Fibroblast of pulmonary artery (primary cell): ENCODE measurements at regions not wholly inside any gene's neighbourhood (a gene's known extent, or its start where the extent isn't known, plus 50 kb on each side); places are given as distances from the start of the nearest gene placed in this dataset.

ENCODE experiments used
- DNase-seq: peaks from one replicate; pipeline ENCODE4 v3.0.0-alpha.2; 2010; ENCODE audit warnings: low read depth
- H3K4me3 ChIP-seq: replicated peaks from 2 replicates; pipeline ENCODE4 v1.5.1; 2011; ENCODE audit warnings: low read depth, mild to moderate bottlenecking, control low read depth, low read length, moderate library complexity
- TF ChIP-seq, protein P1 (sequence below): IDR thresholded peaks from 2 replicates; pipeline ENCODE4 v1.5.1; 2011; ENCODE audit warnings: mild to moderate bottlenecking, control low read depth, low read length, inconsistent platforms; ENCODE audit errors: missing control alignments

DNA sequence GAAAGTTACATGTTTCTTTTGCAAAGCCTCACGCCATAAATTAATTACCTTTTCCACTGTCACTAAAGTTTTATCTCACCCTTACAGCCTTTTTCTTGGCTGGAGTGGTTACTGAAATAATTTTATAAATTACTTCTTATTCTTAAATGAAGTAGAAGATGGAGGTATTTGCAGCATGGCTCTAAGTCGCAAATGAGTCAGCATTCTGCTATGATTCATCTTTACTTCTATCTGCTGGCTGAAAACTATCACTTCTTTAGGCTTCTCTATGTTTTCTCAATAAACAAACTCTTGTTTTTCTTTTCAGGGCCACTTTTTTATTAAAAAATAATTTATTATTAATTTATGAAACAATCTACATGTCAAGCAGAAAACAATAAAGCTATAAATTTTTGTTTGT lies 210.2 kb upstream of the GYPA start:
- TF ChIP-seq, protein P1, sequence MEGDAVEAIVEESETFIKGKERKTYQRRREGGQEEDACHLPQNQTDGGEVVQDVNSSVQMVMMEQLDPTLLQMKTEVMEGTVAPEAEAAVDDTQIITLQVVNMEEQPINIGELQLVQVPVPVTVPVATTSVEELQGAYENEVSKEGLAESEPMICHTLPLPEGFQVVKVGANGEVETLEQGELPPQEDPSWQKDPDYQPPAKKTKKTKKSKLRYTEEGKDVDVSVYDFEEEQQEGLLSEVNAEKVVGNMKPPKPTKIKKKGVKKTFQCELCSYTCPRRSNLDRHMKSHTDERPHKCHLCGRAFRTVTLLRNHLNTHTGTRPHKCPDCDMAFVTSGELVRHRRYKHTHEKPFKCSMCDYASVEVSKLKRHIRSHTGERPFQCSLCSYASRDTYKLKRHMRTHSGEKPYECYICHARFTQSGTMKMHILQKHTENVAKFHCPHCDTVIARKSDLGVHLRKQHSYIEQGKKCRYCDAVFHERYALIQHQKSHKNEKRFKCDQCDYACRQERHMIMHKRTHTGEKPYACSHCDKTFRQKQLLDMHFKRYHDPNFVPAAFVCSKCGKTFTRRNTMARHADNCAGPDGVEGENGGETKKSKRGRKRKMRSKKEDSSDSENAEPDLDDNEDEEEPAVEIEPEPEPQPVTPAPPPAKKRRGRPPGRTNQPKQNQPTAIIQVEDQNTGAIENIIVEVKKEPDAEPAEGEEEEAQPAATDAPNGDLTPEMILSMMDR = no peak
- peak; percentile 42 for DNase-seq
- H3K4me3 ChIP-seq = no peak overlapping the region

DNA sequence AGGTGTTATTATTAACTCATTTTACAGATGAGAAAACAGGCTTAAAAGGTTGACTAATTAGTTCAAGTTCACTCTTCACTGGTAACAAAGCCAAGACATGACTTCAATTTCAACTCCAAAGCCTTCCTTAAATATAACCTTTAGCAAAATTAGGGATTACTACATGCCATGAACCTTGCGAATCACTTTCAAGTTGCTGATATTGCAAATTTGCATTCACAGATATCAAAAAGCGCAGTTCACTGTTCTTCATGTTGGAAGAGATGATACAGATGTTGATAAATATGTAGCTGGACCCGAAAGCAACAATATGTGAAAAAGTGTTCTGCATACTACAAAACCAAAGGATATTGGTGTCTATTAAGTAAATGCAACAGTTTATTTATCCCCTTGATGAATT lies 210.8 kb upstream of the GYPA start:
- DNase-seq = no peak
- no peak overlapping the region for H3K4me3 ChIP-seq
- TF ChIP-seq, protein P1 = no peak

DNA sequence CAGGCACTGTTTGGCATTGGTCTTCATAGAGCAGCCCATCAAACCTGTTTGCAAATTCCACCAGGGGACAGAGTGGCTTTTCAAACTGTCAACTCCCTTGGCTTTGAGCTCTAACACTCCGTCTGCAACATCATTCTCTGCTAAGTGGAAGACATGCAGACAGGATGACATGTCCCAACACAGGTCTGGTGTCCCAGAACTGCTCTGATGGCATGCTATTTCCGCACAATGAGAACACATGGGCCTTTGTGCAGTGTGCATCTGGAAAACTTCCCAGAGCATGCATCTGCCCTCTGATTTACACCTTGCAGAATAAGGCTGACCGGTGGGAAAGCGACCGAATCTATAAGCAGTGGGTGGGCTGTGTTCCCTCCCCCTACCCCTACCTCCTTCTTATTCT lies 212.8 kb upstream of the GYPA start:
- TF ChIP-seq, protein P1 = no peak
- DNase-seq = no peak
- H3K4me3 ChIP-seq = no peak overlapping the region

DNA sequence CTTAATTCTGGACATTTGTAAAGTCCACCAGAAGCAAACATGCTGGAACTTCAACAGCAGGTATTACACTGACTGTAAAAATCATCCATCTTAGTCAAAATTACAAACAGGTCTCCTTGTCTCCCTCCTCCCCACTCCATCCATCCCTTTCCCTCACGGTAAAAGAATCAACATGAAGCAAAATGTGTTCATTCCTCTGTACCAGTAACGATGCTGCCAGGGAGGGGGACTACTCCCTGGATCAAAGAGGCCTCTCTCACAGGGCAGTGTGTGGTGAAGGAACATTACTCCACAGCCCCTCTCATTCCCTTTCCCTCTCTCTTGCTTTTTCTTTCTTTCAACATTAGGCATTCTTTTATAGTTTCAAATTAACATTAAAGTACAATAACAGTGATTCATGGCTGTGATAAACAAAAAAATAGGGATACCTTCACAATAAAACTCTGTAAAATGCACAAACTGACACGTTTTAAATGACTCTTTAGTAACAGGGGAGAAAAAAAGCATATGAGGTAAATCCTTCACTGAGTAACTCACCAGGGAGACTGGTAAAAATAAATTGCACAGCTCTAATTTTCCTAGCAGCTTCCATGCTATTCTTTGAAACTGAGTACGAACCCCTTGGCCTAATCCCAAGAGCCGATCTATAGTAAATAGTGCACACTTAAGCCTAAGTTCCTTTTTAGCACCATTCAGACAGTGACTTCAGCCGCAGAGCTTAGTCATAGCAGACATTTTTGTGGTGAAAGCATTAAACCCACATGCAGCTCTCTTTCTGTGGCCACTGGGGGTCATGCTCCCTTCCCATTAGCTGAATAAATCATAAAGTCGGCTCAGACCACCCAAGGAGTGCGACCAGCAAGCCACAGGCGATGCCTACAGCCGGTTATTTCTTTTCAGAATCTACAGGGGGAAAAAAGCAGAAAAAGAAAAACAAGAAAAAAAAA lies 215.6 kb upstream of the GYPA start:
- TF ChIP-seq, protein P1 = peak; percentile 38
- H3K4me3 ChIP-seq = no peak overlapping the region
- DNase-seq = peak; percentile 93

DNA sequence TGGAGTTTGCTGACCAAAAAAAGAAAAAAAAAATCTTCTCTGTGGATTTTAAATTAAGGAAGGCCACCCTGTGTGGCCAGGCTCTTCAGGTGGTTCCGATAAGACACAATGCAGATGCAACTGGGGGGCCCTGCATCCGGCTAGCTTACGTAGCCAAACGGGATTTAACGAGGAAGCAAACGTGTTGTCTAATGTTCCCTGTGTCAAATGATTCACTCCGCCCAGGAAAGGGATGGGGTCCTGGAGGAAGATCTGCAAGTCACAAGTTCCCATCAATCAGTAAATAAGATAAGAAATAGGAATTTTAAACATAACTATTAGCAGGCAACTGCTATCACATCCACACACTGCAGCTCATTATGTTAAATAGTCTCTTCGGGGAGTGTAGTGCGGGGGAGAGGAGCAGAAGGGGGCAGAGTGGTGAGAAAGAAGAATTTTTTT lies 216.4 kb upstream of the GYPA start:
- TF ChIP-seq, protein P1 = peak; percentile 1
- no peak overlapping the region for H3K4me3 ChIP-seq
- peak; percentile 25 for DNase-seq

DNA sequence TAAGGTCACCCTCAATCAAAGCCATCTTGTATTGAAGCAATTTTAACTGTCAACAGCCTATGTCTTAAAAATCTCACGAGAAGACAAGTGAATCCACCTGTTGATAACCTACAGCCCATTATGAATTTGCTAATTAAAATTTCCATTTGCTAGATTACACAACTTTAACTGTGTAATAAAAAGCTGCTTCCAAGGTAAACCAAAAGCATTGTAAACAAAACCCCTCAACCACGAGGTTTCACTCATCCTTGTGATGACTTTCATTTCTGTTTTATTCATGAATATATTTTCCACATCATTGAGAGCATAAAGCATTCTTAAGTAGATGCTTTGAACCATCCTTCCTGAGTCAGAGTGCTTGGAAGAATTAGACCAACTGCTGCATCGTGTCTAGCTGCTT lies 217.5 kb upstream of the GYPA start:
- TF ChIP-seq, protein P1 = no peak

More for the DNA sequence above, 217.5 kb upstream of the GYPA start:
- no peak for DNase-seq
- H3K4me3 ChIP-seq = no peak overlapping the region
